ENCODE measurements at regions not wholly inside any gene's neighbourhood (a gene's known extent, or its start where the extent isn't known, plus 50 kb on each side); places are given as distances from the start of the nearest gene placed in this dataset.

DNA sequence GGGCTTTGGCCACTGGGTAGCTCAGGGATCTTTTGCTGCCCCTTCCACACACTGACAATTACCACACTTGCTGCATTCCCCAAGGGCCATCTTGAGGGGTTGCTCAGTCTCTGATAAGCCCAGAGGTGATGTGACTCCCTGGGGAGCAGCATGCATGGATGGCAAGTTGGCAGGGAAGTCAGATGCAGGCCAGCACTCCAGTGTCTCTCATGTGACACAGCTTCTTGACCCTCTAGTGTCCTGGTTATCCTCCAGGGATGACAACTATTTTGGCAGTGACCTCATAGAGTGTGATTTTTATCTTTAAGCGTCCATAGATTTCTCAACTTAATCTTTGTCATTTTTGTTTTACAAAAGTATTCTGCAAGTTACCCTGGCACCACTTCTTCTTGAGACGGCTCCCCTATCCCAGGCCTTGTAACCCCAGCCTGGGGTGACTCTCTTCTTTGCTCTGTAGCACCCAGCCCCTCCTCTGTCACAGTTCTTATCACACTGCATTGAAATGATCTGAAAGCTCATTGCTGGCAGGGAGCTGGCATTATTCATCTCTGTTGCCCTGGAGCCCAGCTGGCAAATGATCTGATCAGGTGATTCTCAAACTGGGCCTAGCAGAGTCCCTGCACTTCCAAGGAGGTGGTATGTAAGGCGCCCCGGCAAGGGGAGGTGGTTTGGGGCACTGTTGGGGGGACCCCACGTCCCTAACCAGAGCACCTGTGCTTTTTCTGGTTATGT lies 72.6 kb downstream of the TENT5C start:
- DNase-seq (ENCODE audit: low read depth), result no peak

DNA sequence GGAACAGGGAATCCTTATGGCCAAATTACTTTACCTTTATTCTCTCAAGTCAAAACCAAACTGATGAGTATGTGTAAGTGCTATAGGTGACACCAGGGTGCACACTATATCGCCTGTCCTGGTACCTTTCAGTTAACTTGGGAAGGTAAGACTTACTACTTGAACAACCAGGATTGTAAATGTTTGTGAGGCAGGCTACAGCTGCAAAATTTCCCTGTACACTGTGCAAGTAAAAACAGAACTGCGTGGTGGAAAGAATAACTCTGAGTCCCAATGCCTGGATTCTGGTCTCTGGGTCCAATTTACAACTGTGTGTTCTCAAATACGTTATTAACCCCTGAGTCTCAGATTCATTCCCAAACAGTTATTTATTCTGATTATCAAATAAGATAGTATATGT lies 73.5 kb downstream of the TENT5C start:
- no peak for DNase-seq (ENCODE audit: low read depth)

DNA sequence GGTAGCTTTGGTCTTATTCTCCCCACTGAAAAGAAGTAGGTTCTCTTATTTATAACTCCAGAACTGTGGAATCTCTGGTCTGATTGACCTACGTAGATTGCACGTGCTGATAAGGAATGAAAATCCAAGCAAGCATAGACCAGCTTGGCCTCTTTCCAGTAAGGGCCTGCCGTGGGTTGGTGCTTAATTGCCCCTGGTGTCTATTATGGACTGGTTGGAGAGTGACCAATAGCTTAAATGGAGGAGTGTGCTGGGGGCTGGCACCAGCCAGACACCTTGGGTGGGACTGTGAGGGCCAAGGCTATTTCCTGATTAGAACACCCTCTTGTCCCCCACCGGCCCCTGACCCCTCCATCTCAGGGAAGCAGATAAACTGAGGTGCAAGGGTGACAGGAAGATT lies 74.0 kb downstream of the TENT5C start:
- no peak for DNase-seq (ENCODE audit: low read depth)

DNA sequence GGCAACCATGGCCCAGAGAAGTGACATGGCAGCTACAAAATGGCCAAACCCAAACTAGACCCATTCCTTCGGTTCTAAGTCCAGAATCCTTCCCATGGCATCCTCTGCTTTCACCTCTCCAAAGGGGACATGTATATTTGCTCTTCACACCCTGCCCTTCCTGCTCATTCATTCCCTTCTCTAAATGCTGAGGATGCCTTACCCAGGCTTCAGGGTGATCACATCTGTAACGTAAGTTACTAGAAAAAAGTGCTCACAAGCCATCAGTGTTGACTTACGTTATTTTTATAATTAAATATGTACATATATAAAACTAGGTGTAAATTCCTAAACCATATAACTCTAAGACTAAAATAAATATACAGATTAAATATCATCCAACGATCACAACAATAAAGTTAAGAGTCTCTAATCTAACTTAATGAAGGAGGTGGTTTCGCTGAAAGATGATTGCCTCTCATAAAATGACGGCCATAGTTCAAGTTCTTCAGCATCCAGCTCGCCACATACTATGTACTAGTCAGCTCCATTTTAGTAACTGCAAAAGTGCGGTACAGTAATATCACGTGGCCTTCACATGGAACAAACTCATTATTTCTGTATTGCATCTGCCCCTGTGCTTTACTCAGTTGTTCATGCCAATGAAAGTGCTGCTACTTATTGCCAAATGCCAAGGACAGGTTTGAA lies 74.6 kb downstream of the TENT5C start:
- DNase-seq (ENCODE audit: low read depth), result no peak

DNA sequence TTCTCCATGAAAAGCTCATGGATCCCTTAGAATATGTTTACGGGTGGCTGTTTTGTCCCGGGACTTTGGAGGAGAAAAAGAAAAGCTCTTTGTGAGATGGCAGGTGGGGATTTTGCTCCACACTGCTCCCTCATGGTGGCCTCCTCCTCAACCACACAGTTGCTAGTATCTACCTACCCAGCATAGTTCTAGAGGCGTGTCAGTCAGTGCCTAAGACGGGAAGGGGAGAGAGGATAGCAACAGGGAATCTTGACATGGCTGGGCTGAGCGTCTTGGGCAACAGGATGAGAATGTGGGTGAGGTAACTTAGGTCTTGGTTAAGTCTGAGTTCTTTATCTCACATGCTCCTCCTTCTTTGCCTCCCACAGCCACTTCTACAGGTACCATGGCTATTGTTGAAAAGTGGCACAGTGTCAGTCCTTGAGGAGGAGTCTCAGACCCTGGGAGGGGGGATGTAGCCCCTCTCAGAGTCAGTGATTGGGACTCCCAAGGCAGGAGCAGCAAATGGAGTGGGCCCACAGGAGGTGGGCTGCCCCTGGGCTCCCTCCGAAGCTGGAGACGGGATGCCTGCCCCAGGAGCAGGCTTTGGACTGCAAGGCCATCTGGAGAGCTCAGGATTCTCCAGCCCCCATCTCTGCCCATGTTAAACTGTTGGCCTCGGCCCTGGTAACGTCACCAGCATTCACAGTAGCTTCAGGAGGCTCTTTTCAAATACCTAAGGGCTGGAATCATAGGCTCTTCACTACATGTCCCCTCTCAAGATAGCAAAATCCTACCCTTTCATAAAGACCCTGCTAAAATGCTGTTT lies 75.4 kb downstream of the TENT5C start:
- no peak for DNase-seq (ENCODE audit: low read depth)

DNA sequence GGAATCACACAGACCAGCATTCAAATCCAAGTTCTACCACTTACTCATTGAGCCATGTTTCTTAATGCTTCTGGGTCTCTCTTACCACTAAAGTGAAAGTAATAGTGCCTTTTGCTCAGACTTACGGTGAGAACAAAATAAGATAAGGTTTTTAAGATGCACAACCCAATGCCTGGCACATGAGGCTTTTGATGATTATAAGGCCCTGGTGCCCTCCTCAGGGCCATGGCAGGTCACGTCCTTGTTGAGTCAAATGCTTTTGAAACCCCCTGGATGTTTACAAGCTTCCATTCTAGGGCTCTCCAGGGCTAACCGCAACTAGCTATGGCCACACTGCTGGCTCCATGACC lies 76.0 kb downstream of the TENT5C start:
- DNase-seq (ENCODE audit: low read depth), result no peak

DNA sequence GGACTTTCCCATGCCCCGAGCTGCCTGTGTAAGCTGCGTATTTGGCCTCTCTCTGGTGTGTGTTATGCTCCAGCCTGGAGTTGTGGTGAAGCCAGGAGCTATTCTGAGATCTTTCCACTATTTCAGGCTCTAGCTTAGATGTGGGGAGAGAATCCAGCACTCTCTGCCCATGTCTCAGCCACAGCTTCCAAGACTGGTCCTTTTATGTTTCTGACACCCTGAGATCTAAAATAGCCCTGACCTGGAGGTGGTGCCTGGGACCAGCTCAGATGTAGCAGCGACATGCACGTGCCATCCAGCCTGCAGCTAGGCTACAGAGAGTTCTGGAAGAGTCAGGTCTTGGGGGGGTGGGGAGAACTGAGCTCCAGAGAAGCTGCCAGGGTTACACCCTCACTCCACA lies 76.5 kb downstream of the TENT5C start:
- no peak for DNase-seq (ENCODE audit: low read depth)

DNA sequence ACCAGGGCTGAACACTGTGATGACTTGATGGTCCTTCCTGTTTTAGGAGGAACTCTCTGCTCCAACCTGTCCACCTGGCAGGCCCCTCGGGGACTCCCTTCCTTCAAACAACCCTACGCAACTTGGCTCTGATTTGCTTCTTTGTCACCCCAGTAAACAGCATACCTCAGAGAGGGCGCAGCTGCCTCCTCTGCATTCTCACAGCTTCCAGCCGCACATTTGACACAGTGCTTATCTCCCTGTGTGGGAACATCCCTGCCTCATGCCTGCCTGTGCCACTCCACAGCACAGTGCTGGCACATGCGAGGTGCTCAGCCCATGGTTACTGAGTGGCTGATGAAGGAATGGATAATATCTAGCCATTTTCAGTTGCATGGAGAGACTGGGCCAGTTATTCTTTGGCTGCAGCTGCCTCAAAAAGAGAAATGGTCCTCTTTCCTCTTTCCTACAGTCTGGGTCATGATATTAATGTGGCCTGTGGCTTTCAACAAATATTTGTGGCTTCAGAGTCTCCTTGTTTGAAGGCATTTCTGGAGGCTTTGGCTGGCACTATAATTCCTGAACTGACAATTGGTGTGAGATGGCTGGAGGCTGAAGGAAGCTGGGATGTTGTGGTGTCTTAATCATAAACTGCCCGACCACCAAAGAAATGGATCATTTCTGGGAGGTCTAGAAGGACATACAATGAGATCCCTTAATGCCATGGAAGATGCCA lies 77.9 kb downstream of the TENT5C start:
- no peak for DNase-seq (ENCODE audit: low read depth)

DNA sequence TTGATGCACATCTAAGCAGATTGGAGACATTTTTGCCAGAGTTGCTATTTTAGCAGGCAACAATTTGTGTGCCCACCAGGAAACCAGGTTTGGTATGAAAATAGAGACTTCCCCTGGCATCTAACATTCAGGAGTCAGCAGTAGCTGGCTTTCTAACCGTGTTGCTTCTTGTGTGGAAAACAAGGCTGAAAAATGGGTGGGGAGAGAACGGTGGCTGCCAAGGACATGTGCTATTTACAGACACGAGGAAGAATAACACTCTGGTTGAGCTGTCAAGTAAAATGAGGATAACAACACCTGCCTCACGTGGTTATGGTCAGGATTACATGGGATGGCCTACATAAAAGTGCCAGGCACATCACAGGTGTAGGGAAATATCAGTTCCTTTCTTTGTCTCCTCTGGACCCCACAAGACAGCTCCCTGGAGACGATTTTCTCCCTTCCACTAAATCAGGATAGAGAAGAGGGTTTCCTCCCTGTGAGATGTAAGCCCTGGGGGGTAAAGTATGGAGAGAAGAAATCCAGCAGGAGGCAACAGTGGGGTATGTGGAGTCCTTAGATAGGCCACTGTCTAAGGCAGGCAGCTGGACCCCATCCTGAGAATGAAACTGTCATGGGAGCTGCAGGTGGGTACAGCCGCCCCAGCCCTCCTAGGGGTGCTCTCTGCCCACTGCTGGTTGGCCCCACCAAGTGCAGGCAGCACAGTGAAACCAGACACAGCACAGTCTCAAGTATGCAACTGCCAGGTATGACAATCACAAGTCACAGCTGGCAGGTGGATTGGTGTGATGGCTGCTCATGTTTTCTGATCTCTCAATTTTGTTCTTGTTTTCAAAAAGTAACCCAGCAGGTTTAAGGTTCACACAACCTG lies 80.3 kb downstream of the TENT5C start:
- no peak for DNase-seq (ENCODE audit: low read depth)

DNA sequence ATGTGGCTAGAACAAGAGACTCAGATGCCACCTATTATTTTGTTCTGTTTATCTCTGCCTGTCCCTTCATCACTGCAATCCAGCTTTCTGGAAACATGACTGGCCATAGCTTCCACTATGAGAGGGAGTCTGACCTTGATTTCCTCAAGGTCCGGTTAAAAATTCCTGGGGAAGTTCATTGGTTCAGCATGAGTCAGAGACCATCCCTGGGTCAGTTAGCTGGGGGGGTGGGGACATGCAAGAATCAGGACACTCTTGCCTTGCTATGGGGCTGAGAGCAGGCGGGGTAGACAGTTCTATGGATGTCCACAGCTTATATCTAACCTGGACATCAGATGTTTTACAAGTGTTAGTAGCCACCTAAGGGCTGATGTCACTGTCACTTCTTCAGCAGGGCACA lies 81.1 kb downstream of the TENT5C start:
- no peak for DNase-seq (ENCODE audit: low read depth)

DNA sequence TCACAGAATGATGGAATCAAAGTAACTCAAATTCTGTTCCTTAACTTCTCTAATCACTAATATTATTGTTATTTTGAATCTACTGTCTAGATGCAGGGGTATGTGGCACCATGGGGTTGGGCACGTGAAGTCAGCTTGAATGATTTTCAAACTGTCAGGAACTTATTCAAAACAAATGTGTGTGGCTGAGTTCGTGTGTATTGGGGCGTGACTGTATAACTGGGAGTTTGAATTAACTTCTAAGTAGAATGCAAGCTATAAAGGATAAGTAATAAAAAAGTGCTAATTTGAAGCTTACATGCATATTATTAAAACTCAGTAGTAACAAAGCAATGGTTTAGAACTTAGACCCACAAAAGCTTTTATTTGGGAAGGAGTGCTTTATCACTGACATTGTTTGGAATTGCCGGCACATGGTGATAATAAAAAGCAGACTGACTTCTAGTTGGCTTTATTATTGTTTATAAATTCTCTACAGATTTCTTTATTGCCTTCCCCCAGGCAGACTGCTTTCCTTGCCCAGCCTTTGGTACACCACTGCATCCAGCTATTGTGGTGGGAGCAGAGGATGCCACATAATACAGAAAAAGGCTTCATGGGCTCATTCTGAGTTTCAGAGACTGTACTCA lies 84.3 kb downstream of the TENT5C start:
- DNase-seq (ENCODE audit: low read depth), result no peak

DNA sequence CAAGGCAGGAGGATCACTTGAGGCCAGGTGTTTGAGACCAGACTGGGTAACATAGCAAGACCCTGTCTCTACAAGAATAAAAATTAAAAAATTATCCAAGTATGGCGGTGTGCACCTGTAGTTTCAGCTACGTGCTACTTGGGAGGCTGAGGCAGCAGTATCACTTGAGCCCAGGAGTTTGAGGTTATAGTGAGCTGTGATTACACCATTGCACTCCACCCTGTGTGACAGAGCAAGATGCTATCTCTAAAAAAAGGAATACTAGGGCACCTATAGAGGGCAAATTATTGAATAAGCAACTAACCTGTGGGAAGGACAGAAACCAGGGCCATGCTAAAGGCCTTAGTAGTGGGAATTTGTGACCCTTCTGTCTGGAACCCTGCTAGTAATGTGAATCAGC lies 86.1 kb downstream of the TENT5C start:
- no peak for DNase-seq (ENCODE audit: low read depth)

DNA sequence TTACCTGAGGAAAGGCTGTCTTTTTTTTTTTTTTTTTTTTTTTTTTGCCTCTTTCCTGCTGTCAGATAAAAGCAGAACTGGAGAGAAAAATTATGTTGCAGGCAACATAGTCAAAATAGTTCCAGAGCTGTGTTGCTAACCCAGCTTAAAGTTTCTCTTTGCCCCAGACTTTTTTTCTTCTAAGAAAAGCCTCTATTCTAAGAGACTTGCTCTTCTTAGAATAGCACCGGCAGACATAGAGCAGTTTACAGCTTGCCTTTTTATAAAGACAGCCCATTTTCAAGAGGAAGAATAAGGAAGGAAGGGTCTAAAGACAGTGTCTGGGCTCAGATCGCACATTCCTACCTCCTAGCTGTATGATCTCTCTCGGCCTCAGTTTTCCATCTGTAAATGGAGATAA lies 88.7 kb downstream of the TENT5C start:
- no peak for DNase-seq (ENCODE audit: low read depth)

DNA sequence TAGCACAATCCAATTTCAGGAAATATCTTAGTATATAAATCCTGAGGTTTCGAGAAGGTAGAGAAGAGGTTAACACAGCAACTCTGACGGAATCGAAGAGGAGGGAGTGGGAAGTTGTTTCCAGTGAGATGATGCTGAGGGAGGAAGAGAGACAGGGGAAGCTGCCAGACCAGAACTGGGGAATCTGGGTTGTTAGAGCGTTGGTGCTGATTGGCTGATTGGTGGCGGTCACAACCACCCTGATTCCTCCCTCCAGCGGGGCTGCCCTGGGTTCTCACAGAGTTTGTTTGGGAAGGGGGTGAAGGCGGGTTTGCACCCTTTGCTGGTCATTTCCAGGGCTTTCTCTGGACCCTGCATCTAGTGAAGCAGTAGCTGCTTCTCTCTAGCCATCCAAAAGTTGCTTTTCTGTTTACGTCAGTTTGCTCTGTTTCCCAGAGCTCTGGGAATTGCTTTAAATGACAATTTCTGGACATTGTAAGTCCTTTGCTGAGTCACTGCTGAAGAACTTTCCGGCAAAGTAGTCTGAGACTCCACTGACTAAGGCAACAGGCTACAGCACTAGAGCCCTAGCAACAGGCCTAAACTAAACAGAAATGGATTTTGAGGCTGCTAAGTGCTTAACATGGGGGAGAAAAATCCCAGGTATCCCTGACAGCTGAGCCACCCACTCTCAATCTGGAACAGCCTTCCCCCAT lies 90.1 kb downstream of the TENT5C start:
- DNase-seq (ENCODE audit: low read depth), result no peak

DNA sequence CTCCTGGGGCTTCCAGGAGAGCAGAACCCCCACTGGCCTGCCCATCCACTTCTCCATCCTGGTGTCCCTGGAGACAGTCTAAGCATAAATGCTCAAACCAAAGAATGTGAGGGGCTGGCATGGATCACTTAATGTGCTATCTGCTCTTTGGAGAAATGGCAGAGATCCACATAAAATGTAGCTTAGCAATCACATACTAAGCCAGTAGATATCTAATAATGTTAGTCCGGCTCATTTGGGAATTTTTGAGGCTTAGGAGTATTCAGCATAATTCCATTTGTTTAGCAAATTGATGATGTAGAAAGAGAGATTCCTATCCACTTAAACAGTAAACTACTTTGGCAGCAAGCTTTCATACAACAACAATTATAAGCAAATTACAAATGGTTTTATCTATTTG lies 90.7 kb downstream of the TENT5C start:
- DNase-seq (ENCODE audit: low read depth), result no peak

DNA sequence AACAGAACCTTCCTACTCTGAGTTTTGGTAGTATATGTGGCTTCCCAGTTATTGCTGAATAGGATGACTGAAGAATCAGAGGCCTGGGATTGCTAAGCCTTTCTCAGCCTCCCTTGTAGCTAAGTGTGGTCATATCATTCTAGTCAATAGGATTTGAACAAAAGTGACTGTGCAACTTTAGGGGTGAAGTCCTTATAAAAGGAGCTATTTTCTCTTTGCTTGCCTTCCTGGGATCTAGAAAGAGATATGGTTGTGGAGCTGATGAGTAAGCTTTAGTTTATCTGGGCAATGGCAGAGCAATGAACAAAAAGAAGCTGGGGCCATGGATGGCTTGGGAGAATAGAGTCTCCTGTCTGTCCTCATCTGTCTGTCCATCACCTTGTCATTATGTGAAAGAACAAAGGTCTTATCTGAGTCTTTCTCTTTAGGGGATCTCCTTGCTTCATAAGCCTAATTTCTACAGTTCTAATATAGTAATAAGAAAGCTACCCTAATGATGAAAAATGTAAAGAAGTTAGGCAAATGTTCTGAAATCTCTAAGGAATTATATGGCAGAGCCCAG lies 91.5 kb downstream of the TENT5C start:
- DNase-seq (ENCODE audit: low read depth), result no peak

DNA sequence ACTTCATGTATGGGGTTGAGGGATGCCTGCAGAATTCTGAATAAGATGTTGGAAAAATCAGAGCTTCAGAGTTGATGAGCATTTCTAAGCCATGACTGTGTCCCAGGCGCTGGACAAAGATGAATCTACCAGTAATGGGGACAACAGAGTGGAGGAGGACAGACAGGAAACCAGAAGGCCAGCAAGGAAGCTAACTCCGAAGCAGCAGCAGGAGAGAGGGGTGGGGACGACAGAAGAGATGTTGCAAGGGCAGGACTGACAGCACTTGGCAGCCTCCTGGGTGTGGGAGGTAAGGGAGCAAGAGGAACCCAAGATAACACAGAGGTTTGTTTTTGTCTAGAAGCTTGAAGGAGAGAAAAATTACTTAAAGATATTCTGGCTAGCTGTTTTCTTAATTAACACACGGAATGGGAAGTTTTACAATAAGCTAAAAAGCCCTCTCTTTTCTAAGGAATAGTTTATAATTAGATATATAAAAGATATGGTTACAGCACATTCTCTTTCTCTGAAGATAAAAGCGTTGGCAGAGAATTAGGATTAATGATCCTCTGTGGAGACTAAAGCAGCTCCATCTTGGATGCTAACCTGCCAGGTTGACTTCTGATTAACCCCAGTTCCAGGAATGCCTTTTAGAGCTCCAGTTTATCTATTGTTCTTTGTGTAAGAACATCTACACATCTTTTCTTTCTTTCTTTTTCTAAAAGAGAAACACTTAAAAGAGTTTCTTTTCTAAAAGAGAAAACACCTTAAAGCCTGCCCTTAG lies 92.7 kb downstream of the TENT5C start:
- no peak for DNase-seq (ENCODE audit: low read depth)

DNA sequence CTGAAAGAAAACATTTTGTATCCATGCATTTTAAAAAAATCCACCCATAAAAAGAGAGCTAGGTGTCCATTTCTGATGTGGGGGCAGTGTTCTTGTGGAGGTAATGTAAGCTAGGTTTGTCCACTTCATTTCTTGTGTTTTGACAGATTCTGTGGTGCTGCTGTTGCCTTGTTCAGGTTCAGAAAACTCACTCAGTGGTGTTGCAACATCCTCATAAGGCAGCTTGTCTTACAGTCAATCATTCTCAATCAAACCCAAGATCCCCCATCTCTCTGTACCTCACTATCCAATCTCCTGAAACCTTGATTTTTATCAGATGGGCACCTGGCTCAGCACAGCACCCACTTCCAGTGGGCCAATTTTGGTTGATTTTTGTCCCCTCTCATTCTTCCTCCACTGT lies 94.1 kb downstream of the TENT5C start:
- DNase-seq (ENCODE audit: low read depth), result no peak

DNA sequence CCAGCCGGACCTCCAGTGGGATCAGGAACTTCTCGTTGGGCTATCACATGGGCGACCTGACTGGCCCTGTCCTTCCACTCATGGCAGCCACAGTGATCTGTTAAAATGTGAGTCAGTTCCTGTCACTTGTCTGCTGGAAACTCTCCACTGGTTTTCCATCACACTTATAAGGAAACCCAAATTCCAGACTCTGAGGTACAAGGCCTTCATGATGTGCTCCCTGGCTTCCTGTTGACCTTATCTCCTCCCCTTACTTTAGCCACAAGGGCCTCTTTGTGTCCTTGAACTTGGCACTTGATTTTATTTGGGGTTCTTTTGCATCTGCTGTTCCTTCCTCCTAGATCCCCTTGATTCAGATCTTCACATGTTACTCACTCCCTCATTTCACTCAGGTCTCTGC lies 96.8 kb downstream of the TENT5C start:
- DNase-seq (ENCODE audit: low read depth), result no peak
